B cell (primary cell): ENCODE measurements at regions not wholly inside any gene's neighbourhood (a gene's known extent, or its start where the extent isn't known, plus 50 kb on each side); places are given as distances from the start of the nearest gene placed in this dataset. TPM values are rescaled to one million over a fixed set of nuclear protein-coding genes. Genes with fewer than 3 reads are reported as not detected.

Experiments
- ATAC-seq: fragments of 200-7000 bp; cut with Tn5 transposase; one replicate; pipeline ENCODE4 v1.10.0; 2021; ENCODE audit warnings: low read depth, mild to moderate bottlenecking, moderate number of reproducible peaks, moderate library complexity
- CTCF ChIA-PET: fragments of 350-600 bp; sonication (Branson Sonifier 250); formaldehyde crosslinking; loops from one replicate; lab custom pipeline; 2021; ENCODE audit warnings: antibody characterized with exemption, inconsistent platforms; lab: Charles Lee
- POLR2A ChIA-PET: fragments of 350-600 bp; sonication (Branson Sonifier 250); formaldehyde crosslinking; loops from one replicate; lab custom pipeline; 2021; ENCODE audit warnings: antibody characterized with exemption; lab: Charles Lee
- DNase-seq: peaks from one replicate; pipeline ENCODE4 v3.0.0; 2013
- H2AFZ ChIP-seq: 2 replicates; pipeline ENCODE4 v1.6.1; 2012; ENCODE audit warnings: mild to moderate bottlenecking, low read depth, low read length; ENCODE audit not compliant: insufficient read depth, poor library complexity, severe bottlenecking
- H3K27ac ChIP-seq, 2 donors: 1 replicate in 1 of 2; 2 replicates in 1 of 2; pipeline ENCODE4 v1.5.1; 2012 to 2013; ENCODE audit warnings: low read length in 2 of 2, mild to moderate bottlenecking in 2 of 2, moderate library complexity in 1 of 2
- H3K27me3 ChIP-seq, 4 experiments: fragments of 200-600 bp in 1 of 4; sonication (generic) in 1 of 4; replicated peaks in 1 of 4; 1 replicate in 2 of 4; 2 replicates in 2 of 4; pipeline versions ENCODE4 v1.6.1 to v1.7.0; 2013 to 2016; ENCODE audit warnings: low read length in 3 of 4, mild to moderate bottlenecking in 2 of 4, mixed read lengths in 1 of 4, moderate library complexity in 1 of 4; ENCODE audit not compliant: insufficient read depth in 4 of 4, control insufficient read depth in 3 of 4; ENCODE audit errors: control extremely low read depth in 1 of 4
- H3K36me3 ChIP-seq, 2 experiments: replicated peaks in 1 of 2; 1 replicate in 1 of 2; 2 replicates in 1 of 2; pipeline versions ENCODE4 v1.6.1 to v1.7.1; 2013; ENCODE audit warnings: low read length in 1 of 2; ENCODE audit not compliant: insufficient read depth in 2 of 2, control insufficient read depth in 1 of 2; ENCODE audit errors: control extremely low read depth in 1 of 2, extremely low read depth in 1 of 2
- H3K4me1 ChIP-seq, 2 donors: fragments of 200-600 bp in 1 of 2; sonication (generic) in 1 of 2; 1 replicate in 1 of 2; 2 replicates in 1 of 2; pipeline versions ENCODE4 v1.5.1 to v1.6.1; 2013 to 2017; ENCODE audit warnings: low read length in 2 of 2; ENCODE audit not compliant: control insufficient read depth in 2 of 2, insufficient read depth in 2 of 2
- H3K4me2 ChIP-seq: replicated peaks from 2 replicates; pipeline ENCODE3; 2012; ENCODE audit warnings: mild to moderate bottlenecking, low read depth, low read length; ENCODE audit not compliant: poor library complexity, severe bottlenecking
- H3K4me3 ChIP-seq, 5 experiments: fragments of 200-600 bp in 1 of 5; sonication (generic) in 1 of 5; 1 replicate in 3 of 5; 2 replicates in 2 of 5; pipeline versions ENCODE4 v1.5.1 to v1.7.0; 2011 to 2016; ENCODE audit warnings: low read length in 4 of 5, mild to moderate bottlenecking in 4 of 5, low read depth in 2 of 5, control low read depth in 1 of 5, moderate library complexity in 1 of 5; ENCODE audit not compliant: insufficient read depth in 1 of 5; ENCODE audit errors: control extremely low read depth in 1 of 5, extremely low read depth in 1 of 5
- H3K79me2 ChIP-seq: fragments of 200-600 bp; sonication (generic); one replicate; pipeline ENCODE4 v1.6.0; 2016; ENCODE audit warnings: low read length; ENCODE audit not compliant: control insufficient read depth, insufficient read depth
- H3K9ac ChIP-seq: fragments of 200-600 bp; sonication (generic); 2 replicates; pipeline ENCODE4 v1.6.1; 2017; ENCODE audit warnings: mild to moderate bottlenecking, low read length, moderate library complexity
- H3K9me3 ChIP-seq, 3 donors: one replicate each; pipeline versions ENCODE4 v1.6.1 to v1.7.1; 2013; ENCODE audit warnings: low read length in 2 of 3; ENCODE audit not compliant: control insufficient read depth in 2 of 3, insufficient read depth in 1 of 3; ENCODE audit errors: control extremely low read depth in 1 of 3
- H4K20me1 ChIP-seq: 2 replicates; pipeline ENCODE4 v1.6.0; 2012; ENCODE audit warnings: mild to moderate bottlenecking, low read length; ENCODE audit not compliant: insufficient read depth, control insufficient read depth, poor library complexity, severe bottlenecking
- H3K27ac Mint-ChIP-seq: one replicate; pipeline ENCODE4 v1.8.0; 2021; ENCODE audit warnings: mixed read lengths
- H3K27me3 Mint-ChIP-seq: one replicate; pipeline ENCODE4 v1.8.0; 2021; ENCODE audit warnings: mixed read lengths
- H3K4me1 Mint-ChIP-seq: one replicate; pipeline ENCODE4 v1.8.0; 2021; ENCODE audit warnings: mixed read lengths
- H3K4me3 Mint-ChIP-seq: one replicate; pipeline ENCODE4 v1.8.0; 2021; ENCODE audit warnings: mixed read lengths
- H3K9me3 Mint-ChIP-seq: one replicate; pipeline ENCODE4 v1.8.0; 2022; ENCODE audit warnings: mixed read lengths; ENCODE audit not compliant: insufficient read depth
- EZH2 ChIP-seq: IDR thresholded peaks from 2 replicates; pipeline ENCODE4 v1.6.1; 2012; ENCODE audit warnings: borderline replicate concordance, low read depth, mild to moderate bottlenecking, moderate library complexity, low read length; ENCODE audit not compliant: insufficient read depth, poor library complexity, severe bottlenecking
- whole genome bisulfite sequencing: methylation state at CpG from one replicate; pipeline ENCODE4 v1.1.5; 2013; ENCODE audit warnings: missing lambda C conversion rate; ENCODE audit not compliant: insufficient coverage; 5-methylcytosine and 5-hydroxymethylcytosine counted together
- intact Hi-C: fragments of 100-400 bp; cut with micrococcal nuclease; formaldehyde crosslinking; loops from one replicate; pipeline ENCODE4 v1.10.0; 2022
- small RNA-seq: library from RNA; depleted of rRNA; stranded (forward); fragments of <200 nt; gene quantifications from one replicate; pipeline ENCODE3, GENCODE V24; 2012; ENCODE audit warnings: low replicate concordance, low read depth; ENCODE audit not compliant: insufficient read length
- TF ChIP-seq, protein P1 (sequence below): fragments of 200-600 bp; IDR thresholded peaks from one replicate; pipeline ENCODE4 v1.8.0; 2022; ENCODE audit warnings: antibody characterized with exemption, mild to moderate bottlenecking

DNA sequence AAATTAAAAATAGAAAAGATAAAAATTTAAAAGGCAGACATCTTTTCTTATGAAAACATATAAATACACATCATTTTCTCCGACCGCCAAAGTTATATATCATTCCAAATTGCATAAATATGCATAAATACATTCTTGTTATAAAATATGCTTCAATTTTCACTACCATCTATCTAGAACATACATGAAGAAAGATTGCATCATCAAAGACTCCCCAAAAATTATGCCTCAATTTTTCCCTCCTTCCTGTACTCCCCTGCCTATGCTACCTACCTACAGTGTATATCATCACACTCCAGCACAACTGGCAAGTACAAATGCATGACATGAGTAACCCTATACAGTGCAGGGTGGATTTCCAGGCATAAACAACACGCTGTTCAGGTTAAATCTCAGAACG lies 49.9 kb upstream of the TENT5A start:
- ChIA-PET POLR2A (no interaction called here), CTCF (no interaction called here)
- Histone ChIP-seq H3K9me3 (no peaks in the 10 kb centered on the region), H4K20me1 (no peaks in the 10 kb centered on the region), H3K9ac (no peak overlapping the region), H3K4me3 (no peak overlapping the region), H3K4me1 (no peaks in the 10 kb centered on the region), H3K27ac (no peak overlapping the region), H3K27me3 (no peaks in the 10 kb centered on the region), H3K4me2 (no peak overlapping the region), H2AFZ (no peak overlapping the region), H3K79me2 (no peaks in the 10 kb centered on the region), H3K36me3 (no peaks in the 10 kb centered on the region)
- ATAC-seq = no peak
- H3K27me3 Mint-ChIP-seq = peaks cover 4% of the 10 kb centered on the region
- H3K27ac Mint-ChIP-seq = no peak overlapping the region
- intact Hi-C loops = no loop called here
- H3K4me3 Mint-ChIP-seq = no peak overlapping the region
- no peak for DNase-seq
- TF ChIP-seq, protein P1, sequence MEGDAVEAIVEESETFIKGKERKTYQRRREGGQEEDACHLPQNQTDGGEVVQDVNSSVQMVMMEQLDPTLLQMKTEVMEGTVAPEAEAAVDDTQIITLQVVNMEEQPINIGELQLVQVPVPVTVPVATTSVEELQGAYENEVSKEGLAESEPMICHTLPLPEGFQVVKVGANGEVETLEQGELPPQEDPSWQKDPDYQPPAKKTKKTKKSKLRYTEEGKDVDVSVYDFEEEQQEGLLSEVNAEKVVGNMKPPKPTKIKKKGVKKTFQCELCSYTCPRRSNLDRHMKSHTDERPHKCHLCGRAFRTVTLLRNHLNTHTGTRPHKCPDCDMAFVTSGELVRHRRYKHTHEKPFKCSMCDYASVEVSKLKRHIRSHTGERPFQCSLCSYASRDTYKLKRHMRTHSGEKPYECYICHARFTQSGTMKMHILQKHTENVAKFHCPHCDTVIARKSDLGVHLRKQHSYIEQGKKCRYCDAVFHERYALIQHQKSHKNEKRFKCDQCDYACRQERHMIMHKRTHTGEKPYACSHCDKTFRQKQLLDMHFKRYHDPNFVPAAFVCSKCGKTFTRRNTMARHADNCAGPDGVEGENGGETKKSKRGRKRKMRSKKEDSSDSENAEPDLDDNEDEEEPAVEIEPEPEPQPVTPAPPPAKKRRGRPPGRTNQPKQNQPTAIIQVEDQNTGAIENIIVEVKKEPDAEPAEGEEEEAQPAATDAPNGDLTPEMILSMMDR = no peak
- no peak for TF ChIP-seq EZH2
- no CpG with 5 or more reads among the region's 4 CpGs for WGBS
- peaks cover 3% of the 10 kb centered on the region for H3K4me1 Mint-ChIP-seq
- H3K9me3 Mint-ChIP-seq = no peaks in the 10 kb centered on the region

Small RNAs in the stretch of these regions (small RNA-seq; reads per million reads assigned to genes)
- not detected for gene AL360157.1
